HG03095 (cell line): ENCODE measurements at regions not wholly inside any gene's neighbourhood (a gene's known extent, or its start where the extent isn't known, plus 50 kb on each side); places are given as distances from the start of the nearest gene placed in this dataset.

Source experiments
- ATAC-seq: cut with Tn5 transposase; IDR thresholded peaks from one replicate; pipeline ENCODE4 v1.9.1; 2021; ENCODE audit warnings: moderate library complexity; ENCODE audit not compliant: unreplicated experiment

- no peak for ATAC-seq
Measured at GRCh38 chr6:4383910-4384638, 248.7 kb upstream of the ECI2 start.

DNA sequence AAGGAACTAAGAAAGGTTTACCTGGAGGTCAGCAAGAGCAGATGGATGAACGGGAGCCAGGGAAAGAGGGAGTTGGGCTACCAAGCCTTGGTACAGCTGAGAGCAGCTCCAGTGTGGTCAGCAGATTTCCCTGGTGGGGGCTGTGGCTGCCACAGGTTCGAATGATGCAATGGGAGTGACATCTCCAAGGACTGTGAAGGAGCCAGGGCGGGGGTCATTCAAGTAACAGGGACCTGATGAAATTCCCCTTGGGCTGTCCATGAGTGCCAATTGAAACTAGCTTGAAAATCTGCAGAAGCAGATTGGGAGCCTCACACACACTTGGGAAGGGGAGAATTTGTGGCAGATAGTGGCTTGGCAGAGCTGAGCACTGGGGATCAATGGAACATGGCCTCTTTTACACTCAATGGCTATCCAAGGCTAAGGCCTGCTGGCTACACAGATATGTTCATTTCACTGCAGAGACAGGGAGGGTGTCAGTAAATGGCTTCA, 247.0 kb upstream of the ECI2 start:
- no peak for ATAC-seq

DNA sequence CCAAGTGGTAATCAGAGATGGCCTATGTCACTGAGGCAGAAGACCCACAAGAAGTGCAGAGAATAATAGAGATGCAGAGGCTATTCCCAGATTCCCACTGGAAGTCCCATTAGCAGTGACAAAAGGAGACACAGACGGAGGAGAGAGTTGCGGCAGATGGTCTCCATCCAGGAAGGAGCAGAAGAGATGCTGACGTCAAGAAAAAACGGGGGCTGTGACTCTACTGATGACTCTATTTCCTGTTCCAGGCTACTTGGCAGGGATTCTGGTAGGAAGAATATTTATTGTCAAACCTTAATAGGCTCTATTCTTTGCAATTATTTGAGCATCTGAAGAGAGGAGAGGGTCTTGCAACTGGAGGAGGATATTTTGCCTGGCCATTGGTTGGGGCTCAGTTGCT, 246.0 kb upstream of the ECI2 start:
- ATAC-seq: no peak

DNA sequence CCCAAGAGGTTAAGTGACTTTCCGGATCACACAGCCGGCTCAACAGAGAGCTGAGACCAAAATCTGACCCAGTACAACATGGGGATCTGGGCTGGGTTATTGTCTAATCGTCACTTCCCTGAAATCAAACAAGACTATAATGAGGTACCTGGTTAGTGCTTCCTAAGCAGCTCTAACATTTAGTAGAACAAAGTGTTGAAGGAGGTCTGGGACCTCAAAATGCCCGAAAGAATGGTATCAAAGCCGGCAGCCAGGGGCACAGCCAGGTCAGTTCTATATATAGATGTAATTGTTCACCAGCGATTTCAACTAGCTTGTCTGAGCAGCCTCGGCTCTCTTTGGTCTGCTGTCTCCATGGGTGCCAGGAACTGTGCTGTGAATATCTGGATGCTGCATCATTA, 245.5 kb upstream of the ECI2 start:
- no peak for ATAC-seq

GRCh38 chr6:4379958-4380357, 244.6 kb upstream of the ECI2 start:
- ATAC-seq: no peak

- ATAC-seq: no peak
Measured at GRCh38 chr6:4378319-4378996, 243.1 kb upstream of the ECI2 start.

DNA sequence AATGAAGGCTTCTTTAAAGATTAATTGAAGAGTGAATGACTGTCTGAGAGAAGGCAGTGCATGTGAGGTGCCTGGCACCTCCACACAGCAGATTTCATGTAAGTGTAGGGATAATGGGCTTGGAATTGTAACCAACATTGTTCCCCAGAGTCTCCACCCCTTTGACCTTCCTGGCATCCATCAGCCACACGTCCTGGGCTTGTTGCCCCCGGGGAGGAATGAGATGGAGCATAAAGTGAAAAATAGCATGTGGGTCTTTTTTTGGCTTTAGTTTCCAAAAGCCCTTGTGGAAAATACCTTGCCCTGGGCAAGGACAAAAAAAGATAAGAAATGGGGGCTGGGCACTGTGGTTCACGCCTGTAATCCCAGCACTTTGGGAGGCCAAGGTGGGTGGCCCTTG, 242.2 kb upstream of the ECI2 start:
- no peak for ATAC-seq

- no peak for ATAC-seq
Measured at GRCh38 chr6:4374216-4374615, 238.8 kb upstream of the ECI2 start.

GRCh38 chr6:4372866-4373265, 237.5 kb upstream of the ECI2 start:
- ATAC-seq: no peak

GRCh38 chr6:4371207-4371921, 236.0 kb upstream of the ECI2 start:
- ATAC-seq: no peak

GRCh38 chr6:4370066-4370465, 234.7 kb upstream of the ECI2 start:
- ATAC-seq: no peak

DNA sequence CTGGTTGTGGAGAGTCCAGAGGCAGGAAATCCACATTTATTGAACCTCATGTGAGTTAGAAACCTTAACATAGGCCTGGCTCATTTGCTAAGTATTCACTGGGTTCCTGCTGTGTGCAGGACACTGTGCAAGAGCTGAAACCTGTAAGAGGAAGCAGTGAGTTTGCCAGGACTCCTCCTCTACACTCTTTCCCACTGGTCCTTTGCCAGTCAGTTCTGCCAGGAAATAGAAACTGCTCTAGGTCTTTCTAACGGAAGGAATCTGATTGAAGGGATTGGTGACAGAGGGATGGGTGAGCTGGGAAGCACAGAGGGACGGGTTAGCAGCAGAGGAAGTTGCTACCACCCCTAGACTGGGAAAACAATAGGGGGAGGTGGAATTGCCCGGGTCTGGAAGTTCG, 234.2 kb upstream of the ECI2 start:
- ATAC-seq: no peak

DNA sequence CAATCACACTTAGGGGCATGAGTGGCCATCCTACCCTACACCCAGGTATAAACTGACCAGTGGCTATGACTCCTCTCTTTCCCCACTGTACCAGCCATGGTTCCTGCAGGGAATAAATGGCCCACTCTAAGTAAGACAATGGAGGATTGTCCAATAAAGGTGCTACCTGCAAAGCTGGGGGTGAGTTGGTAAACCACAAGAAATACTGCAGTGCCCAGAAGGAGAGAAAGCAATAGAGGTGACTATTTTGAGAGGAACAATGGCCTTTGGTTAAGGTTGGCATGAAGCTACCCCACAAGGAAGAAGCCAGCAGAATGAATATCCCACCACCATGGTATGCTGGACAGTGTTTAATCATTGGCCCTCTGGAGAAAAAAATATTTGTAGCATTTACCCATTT, 233.3 kb upstream of the ECI2 start:
- ATAC-seq: no peak

GRCh38 chr6:4367643-4368042, 232.3 kb upstream of the ECI2 start:
- no peak for ATAC-seq

DNA sequence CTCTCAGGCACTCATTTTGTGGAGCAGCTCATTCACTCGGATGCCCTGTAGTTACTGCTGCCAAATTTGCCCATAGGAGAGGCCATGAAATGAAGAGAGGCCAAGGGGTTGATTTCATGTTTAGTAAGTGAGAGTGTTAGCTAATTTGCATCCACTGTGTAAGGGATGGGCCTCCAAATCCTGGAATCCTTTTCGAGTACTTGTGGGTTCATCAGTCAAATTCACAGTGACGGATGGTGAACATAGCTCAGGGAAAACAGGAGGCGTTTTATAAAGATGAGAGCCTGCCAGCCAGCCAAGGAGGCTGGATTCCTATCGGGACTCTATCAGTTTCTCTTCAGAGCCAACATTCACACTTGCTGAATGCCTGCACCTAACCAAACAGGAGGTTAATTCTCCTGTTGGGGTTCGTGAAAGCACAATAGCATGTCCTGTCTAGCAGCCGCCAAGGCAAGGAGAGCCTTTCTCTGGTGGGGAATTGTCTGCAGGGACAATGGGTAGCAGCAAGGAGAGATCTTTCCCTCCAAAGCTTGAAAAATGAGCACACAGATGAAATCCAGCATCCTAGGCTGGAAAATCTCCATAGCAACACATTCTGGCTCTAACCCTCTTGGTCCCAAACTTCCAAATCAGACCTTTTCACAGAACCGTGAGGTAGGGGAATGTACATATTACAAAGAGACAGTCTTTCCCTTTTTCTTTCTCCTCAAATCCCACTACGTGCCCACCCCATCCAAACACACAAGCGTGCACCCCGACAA, 231.4 kb upstream of the ECI2 start:
- no peak for ATAC-seq

DNA sequence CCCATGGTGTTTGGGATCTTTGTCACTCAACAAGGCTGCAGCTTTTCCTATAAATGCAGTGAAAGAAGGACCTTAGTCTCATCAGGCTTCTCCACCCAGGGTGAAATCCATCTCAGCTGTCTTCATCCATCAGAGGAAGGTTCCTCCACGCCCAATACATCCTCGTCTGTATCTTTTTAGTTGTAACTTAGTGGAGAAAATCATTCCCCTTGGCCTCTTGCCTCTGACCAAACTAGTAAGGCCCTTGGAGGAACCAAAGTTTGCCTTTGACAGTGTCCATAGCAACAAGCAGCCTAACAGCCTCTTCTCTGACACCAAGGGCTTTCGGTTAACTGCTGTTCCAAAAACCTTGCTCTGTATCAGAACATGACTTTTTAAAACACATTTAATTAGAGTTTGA, 230.3 kb upstream of the ECI2 start:
- ATAC-seq: no peak

GRCh38 chr6:4364711-4365110, 229.3 kb upstream of the ECI2 start:
- ATAC-seq: no peak

DNA sequence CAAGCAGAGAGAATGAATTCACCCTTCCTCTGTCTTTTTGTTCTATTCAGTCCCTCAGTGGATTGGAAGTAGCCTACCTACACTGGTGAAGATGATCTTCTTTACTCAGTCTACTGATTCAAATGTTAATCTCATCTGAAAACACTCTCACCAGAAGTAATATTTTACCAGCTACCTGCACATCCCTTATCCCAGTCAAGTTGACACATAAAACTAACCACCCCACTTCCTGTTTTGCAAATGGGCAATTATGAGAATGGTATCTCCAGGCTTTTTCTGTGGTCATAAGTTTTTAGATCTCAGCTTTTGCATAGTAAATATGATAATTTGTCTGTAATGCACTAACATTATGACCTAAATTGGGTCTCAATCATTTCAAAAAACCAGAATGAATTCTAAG, 228.8 kb upstream of the ECI2 start:
- ATAC-seq: no peak

GRCh38 chr6:4363656-4364055, 228.3 kb upstream of the ECI2 start:
- no peak for ATAC-seq

- no peak for ATAC-seq
Measured at GRCh38 chr6:4362326-4362725, 227.0 kb upstream of the ECI2 start.

GRCh38 chr6:4360920-4361319, 225.5 kb upstream of the ECI2 start:
- no peak for ATAC-seq
